HG02870 (cell line): ENCODE measurements at regions not wholly inside any gene's neighbourhood (a gene's known extent, or its start where the extent isn't known, plus 50 kb on each side); places are given as distances from the start of the nearest gene placed in this dataset.
"Not testable (repeated sequence)": the region's sequence is repeated elsewhere in the genome, so short reads cannot be mapped to it uniquely, and the experiment has no call there.

Experiments
- ATAC-seq: cut with Tn5 transposase; IDR thresholded peaks from one replicate; pipeline ENCODE4 v1.9.1; 2021; ENCODE audit warnings: mild to moderate bottlenecking, moderate library complexity; ENCODE audit not compliant: unreplicated experiment

GRCh38 chr7:9036080-9036479 is 602.7 kb downstream of the NXPH1 start:
- no peak for ATAC-seq

- no peak for ATAC-seq
These were observed 637.9 kb downstream of the NXPH1 start for GRCh38 chr7:9071160-9071762.

GRCh38 chr7:9075774-9076173 is 642.4 kb downstream of the NXPH1 start:
- not testable (repeated sequence) for ATAC-seq

- no peak for ATAC-seq
These were observed 648.8 kb downstream of the NXPH1 start for GRCh38 chr7:9082203-9082602.

- ATAC-seq, result no peak
These were observed 650.4 kb downstream of the NXPH1 start for GRCh38 chr7:9083837-9084236.

- no peak for ATAC-seq
These were observed 657.9 kb downstream of the NXPH1 start for GRCh38 chr7:9091282-9091681.

GRCh38 chr7:9097565-9098060 is 664.2 kb downstream of the NXPH1 start:
- no peak for ATAC-seq

- ATAC-seq, result no peak
These were observed 666.9 kb downstream of the NXPH1 start for GRCh38 chr7:9100289-9100688.

- no peak for ATAC-seq
These were observed 669.4 kb downstream of the NXPH1 start for GRCh38 chr7:9102846-9103245.

- no peak for ATAC-seq
These were observed 673.3 kb downstream of the NXPH1 start for GRCh38 chr7:9106747-9107146.

- no peak for ATAC-seq
These were observed 686.9 kb downstream of the NXPH1 start for GRCh38 chr7:9120331-9120730.

GRCh38 chr7:9124320-9124719 is 690.9 kb downstream of the NXPH1 start:
- no peak for ATAC-seq

GRCh38 chr7:9125246-9125645 is 691.8 kb downstream of the NXPH1 start:
- ATAC-seq, result no peak

GRCh38 chr7:9127901-9128300 is 694.5 kb downstream of the NXPH1 start:
- ATAC-seq, result no peak

- no peak for ATAC-seq
These were observed 715.3 kb downstream of the NXPH1 start for GRCh38 chr7:9148687-9149086.

GRCh38 chr7:9149499-9150082 is 716.2 kb downstream of the NXPH1 start:
- no peak for ATAC-seq

- not testable (repeated sequence) for ATAC-seq
These were observed 730.3 kb downstream of the NXPH1 start for GRCh38 chr7:9163691-9164090.

- ATAC-seq, result no peak
These were observed 742.5 kb downstream of the NXPH1 start for GRCh38 chr7:9175871-9176270.

GRCh38 chr7:9181356-9181755 is 747.9 kb downstream of the NXPH1 start:
- no peak for ATAC-seq

GRCh38 chr7:9186730-9187129 is 753.3 kb downstream of the NXPH1 start:
- no peak for ATAC-seq

- ATAC-seq, result no peak
These were observed 756.3 kb downstream of the NXPH1 start for GRCh38 chr7:9189703-9190102.

- ATAC-seq, result no peak
These were observed 759.6 kb downstream of the NXPH1 start for GRCh38 chr7:9192969-9193368.

GRCh38 chr7:9200626-9201025 is 767.2 kb downstream of the NXPH1 start:
- ATAC-seq, result no peak
